SK-N-SH (cell line): ENCODE measurements at regions not wholly inside any gene's neighbourhood (a gene's known extent, or its start where the extent isn't known, plus 50 kb on each side); places are given as distances from the start of the nearest gene placed in this dataset.

Experiments
- CTCF ChIA-PET: fragments of 300-600, 350-600 bp; formaldehyde crosslinking; extraction: SDS; loops from one replicate; lab custom pipeline; 2021; lab: Yijun Ruan, JAX
- POLR2A ChIA-PET: fragments of 350-600 bp; sonication (Branson Sonifier 250); formaldehyde crosslinking; extraction: SDS; loops from one replicate; lab custom pipeline; 2020; ENCODE audit warnings: antibody characterized with exemption, inconsistent platforms; lab: Yijun Ruan, JAX
- DNase-seq: peaks from one replicate; pipeline ENCODE4 v3.0.0; 2012
- H2AFZ ChIP-seq: fragments of 200-600 bp; sonication (generic); 2 replicates; pipeline ENCODE4 v1.8.1; 2016; ENCODE audit warnings: antibody characterized with exemption, mild to moderate bottlenecking, low read depth
- H3F3A ChIP-seq: fragments of 200-600 bp; sonication (generic); replicated peaks from 2 replicates; pipeline ENCODE3; 2016; ENCODE audit warnings: antibody characterized with exemption, mild to moderate bottlenecking; ENCODE audit not compliant: insufficient read depth
- H3K27ac ChIP-seq, 2 experiments: fragments of 200-500 bp in 1 of 2; fragments of 200-600 bp in 1 of 2; sonication (Bioruptor generic) in 1 of 2; sonication (generic), shearing (Covaris generic) in 1 of 2; 2 replicates each; pipeline versions ENCODE4 v1.5.1 to v1.6.1; 2014 to 2016; ENCODE audit warnings: low read depth in 2 of 2, inconsistent platforms in 1 of 2, low read length in 1 of 2, mild to moderate bottlenecking in 1 of 2, mixed read lengths in 1 of 2
- H3K27me3 ChIP-seq: fragments of 200-600 bp; sonication (generic), shearing (Covaris generic); 2 replicates; pipeline ENCODE4 v1.6.1; 2016; ENCODE audit warnings: mixed run types; ENCODE audit not compliant: insufficient read depth
- H3K36me3 ChIP-seq, 2 experiments: fragments of 200-500 bp in 1 of 2; fragments of 200-600 bp in 1 of 2; sonication (Bioruptor generic) in 1 of 2; sonication (generic) in 1 of 2; replicated peaks in 1 of 2; 2 replicates each; pipeline versions ENCODE3 to v1.5.1; 2014 to 2016; ENCODE audit warnings: low read length in 1 of 2, mild to moderate bottlenecking in 1 of 2; ENCODE audit not compliant: insufficient read depth in 2 of 2, control insufficient read depth in 1 of 2
- H3K4me1 ChIP-seq, 2 experiments: fragments of 200-500 bp in 1 of 2; fragments of 200-600 bp in 1 of 2; sonication (Bioruptor generic) in 1 of 2; sonication (generic), shearing (Covaris generic) in 1 of 2; 2 replicates each; pipeline versions ENCODE4 v1.5.1 to v1.6.1; 2014 to 2016; ENCODE audit warnings: low read depth in 1 of 2, low read length in 1 of 2, mixed run types in 1 of 2; ENCODE audit not compliant: insufficient read depth in 2 of 2, control insufficient read depth in 1 of 2
- H3K4me2 ChIP-seq: fragments of 200-600 bp; sonication (generic), shearing (Covaris generic); 2 replicates; pipeline ENCODE4 v1.6.1; 2017; ENCODE audit warnings: mixed run types
- H3K4me3 ChIP-seq, 2 experiments: fragments of 200-500 bp in 1 of 2; fragments of 200-600 bp in 1 of 2; sonication (Bioruptor generic) in 1 of 2; sonication (generic), shearing (Covaris generic) in 1 of 2; 2 replicates each; pipeline versions ENCODE4 v1.5.1 to v1.8.1; 2014 to 2016; ENCODE audit warnings: low read depth in 2 of 2, inconsistent platforms in 1 of 2, low read length in 1 of 2, mild to moderate bottlenecking in 1 of 2, mixed read lengths in 1 of 2, moderate library complexity in 1 of 2
- H3K79me2 ChIP-seq: fragments of 200-600 bp; sonication (generic); 2 replicates; pipeline ENCODE4 v1.8.1; 2017; ENCODE audit warnings: mild to moderate bottlenecking; ENCODE audit not compliant: insufficient read depth
- H3K9ac ChIP-seq: fragments of 200-600 bp; sonication (generic); 2 replicates; pipeline ENCODE4 v1.6.1; 2017; ENCODE audit warnings: mixed run types
- H3K9me2 ChIP-seq: fragments of 200-600 bp; sonication (generic); 2 replicates; pipeline ENCODE4 v1.6.1; 2017; ENCODE audit warnings: mixed run types
- H3K9me3 ChIP-seq: fragments of 200-600 bp; sonication (generic); 2 replicates; pipeline ENCODE4 v1.6.1; 2017; ENCODE audit warnings: mixed run types, mild to moderate bottlenecking, moderate library complexity
- H4K20me1 ChIP-seq: fragments of 200-600 bp; sonication (generic); 2 replicates; pipeline ENCODE4 v1.6.1; 2017; ENCODE audit warnings: mild to moderate bottlenecking, mixed run types; ENCODE audit not compliant: insufficient read depth
- CTCF ChIP-seq: fragments of 200-600 bp; sonication (generic); IDR thresholded peaks from 2 replicates; pipeline ENCODE4 v1.6.1; 2017; ENCODE audit warnings: antibody characterized with exemption, mild to moderate bottlenecking, moderate library complexity
- EP300 ChIP-seq, 2 experiments: IDR thresholded peaks; 2 replicates each; pipeline versions ENCODE4 v1.4.0 to v1.6.1; 2012; ENCODE audit warnings: borderline replicate concordance in 1 of 2, low read depth in 1 of 2, low read length in 1 of 2
- GABPA ChIP-seq: IDR thresholded peaks from 2 replicates; pipeline ENCODE4 v1.4.0; 2012; ENCODE audit warnings: low read depth, mild to moderate bottlenecking
- MXI1 ChIP-seq: IDR thresholded peaks from 2 replicates; pipeline ENCODE4 v1.6.1; 2012; ENCODE audit warnings: mild to moderate bottlenecking, low read depth, low read length, improper control_type of control experiment
- NFIC ChIP-seq: IDR thresholded peaks from 2 replicates; pipeline ENCODE4 v1.4.0; 2012; ENCODE audit warnings: borderline replicate concordance
- POLR2AphosphoS5 ChIP-seq: IDR thresholded peaks from 2 replicates; pipeline ENCODE4 v1.6.1; 2012; ENCODE audit warnings: low read depth, low read length
- RAD21 ChIP-seq: IDR thresholded peaks from 2 replicates; pipeline ENCODE4 v1.6.1; 2012; ENCODE audit warnings: mild to moderate bottlenecking, low read length
- RFX5 ChIP-seq: IDR thresholded peaks from 2 replicates; pipeline ENCODE4 v1.6.1; 2012; ENCODE audit warnings: mild to moderate bottlenecking, improper control_type of control experiment, low read length
- SMC3 ChIP-seq: IDR thresholded peaks from 2 replicates; pipeline ENCODE4 v1.6.1; 2012; ENCODE audit warnings: low read depth, low read length, improper control_type of control experiment
- USF2 ChIP-seq: fragments of 150-350 bp; IDR thresholded peaks from 2 replicates; pipeline ENCODE4 v1.6.1; 2017; ENCODE audit warnings: antibody characterized with exemption, low read length, low read depth, borderline replicate concordance
- YY1 ChIP-seq: IDR thresholded peaks from 2 replicates; pipeline ENCODE4 v1.4.0; 2012; ENCODE audit warnings: low read depth, mild to moderate bottlenecking
- WGBS: methylation state at CpG from one replicate; pipeline ENCODE4 v1.1.6; 2017; ENCODE audit warnings: low lambda C conversion rate; 5-methylcytosine and 5-hydroxymethylcytosine counted together
- TF ChIP-seq, protein P1 (sequence below): IDR thresholded peaks from 2 replicates; pipeline ENCODE4 v1.4.0; 2012; ENCODE audit warnings: low read depth, borderline replicate concordance
- TF ChIP-seq, protein P2 (sequence below): IDR thresholded peaks from 2 replicates; pipeline ENCODE4; 2012
- TF ChIP-seq, protein P3 (sequence below): IDR thresholded peaks from 2 replicates; pipeline ENCODE4 v1.4.0; 2012; ENCODE audit warnings: low read depth

DNA sequence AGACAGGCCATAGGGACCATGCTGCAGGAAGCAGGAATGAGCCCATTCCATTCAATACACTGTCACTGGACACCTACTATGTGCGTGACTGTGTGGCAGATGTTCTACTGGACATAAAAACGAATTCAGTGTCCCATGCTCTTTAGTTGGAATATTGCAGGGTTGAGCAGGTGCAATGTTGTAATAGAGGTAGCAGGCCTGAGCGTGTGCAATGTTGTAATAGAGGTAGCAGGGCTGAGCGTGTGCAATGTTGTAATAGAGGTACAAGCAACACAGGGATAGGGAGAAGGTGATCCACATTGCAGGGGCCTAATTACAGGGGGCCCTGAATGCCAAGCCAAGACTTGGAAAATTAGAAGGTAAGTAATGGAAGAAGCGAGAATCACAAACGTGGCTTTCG lies 261.4 kb upstream of the HES1 start:
- Histone ChIP-seq H3K27me3 (no peaks in the 10 kb centered on the region; the same call in 1 of the 2 replicates), H3K79me2 (no peaks in the 10 kb centered on the region), H3K27ac (no peak overlapping the region), H3K9ac (no peak overlapping the region), H3K36me3 (no peaks in the 10 kb centered on the region), H3K9me2 (no peaks in the 10 kb centered on the region), H4K20me1 (no peaks in the 10 kb centered on the region), H3K4me1 (peaks cover 0 to 10% of the 10 kb centered on the region in 2 experiments; a peak in 1 of 4 replicates), H3F3A (no peaks in the 10 kb centered on the region), H2AFZ (no peak overlapping the region), H3K4me3 (no peak overlapping the region), H3K4me2 (no peak overlapping the region), H3K9me3 (no peaks in the 10 kb centered on the region)
- CTCF ChIA-PET = no interaction called here
- POLR2A ChIA-PET = no interaction called here
- WGBS = 59% methylated on average over 7 of the region's 7 CpGs
- TF ChIP-seq, protein P1, sequence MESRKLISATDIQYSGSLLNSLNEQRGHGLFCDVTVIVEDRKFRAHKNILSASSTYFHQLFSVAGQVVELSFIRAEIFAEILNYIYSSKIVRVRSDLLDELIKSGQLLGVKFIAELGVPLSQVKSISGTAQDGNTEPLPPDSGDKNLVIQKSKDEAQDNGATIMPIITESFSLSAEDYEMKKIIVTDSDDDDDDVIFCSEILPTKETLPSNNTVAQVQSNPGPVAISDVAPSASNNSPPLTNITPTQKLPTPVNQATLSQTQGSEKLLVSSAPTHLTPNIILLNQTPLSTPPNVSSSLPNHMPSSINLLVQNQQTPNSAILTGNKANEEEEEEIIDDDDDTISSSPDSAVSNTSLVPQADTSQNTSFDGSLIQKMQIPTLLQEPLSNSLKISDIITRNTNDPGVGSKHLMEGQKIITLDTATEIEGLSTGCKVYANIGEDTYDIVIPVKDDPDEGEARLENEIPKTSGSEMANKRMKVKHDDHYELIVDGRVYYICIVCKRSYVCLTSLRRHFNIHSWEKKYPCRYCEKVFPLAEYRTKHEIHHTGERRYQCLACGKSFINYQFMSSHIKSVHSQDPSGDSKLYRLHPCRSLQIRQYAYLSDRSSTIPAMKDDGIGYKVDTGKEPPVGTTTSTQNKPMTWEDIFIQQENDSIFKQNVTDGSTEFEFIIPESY = no peak
- TF ChIP-seq USF2 = no peak
- no peak for TF ChIP-seq SMC3
- no peak for TF ChIP-seq GABPA
- TF ChIP-seq, protein P2, sequence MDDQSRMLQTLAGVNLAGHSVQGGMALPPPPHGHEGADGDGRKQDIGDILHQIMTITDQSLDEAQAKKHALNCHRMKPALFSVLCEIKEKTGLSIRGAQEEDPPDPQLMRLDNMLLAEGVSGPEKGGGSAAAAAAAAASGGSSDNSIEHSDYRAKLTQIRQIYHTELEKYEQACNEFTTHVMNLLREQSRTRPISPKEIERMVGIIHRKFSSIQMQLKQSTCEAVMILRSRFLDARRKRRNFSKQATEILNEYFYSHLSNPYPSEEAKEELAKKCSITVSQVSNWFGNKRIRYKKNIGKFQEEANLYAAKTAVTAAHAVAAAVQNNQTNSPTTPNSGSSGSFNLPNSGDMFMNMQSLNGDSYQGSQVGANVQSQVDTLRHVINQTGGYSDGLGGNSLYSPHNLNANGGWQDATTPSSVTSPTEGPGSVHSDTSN = no peak
- TF ChIP-seq RAD21 = no peak
- TF ChIP-seq, protein P3, sequence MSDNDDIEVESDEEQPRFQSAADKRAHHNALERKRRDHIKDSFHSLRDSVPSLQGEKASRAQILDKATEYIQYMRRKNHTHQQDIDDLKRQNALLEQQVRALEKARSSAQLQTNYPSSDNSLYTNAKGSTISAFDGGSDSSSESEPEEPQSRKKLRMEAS = no peak
- TF ChIP-seq EP300 (IDR thresholded peaks at IDR 0.05; ENCODE audit: borderline replicate concordance in 1 of 2, low read depth in 1 of 2, low read length in 1 of 2) = no peak
- TF ChIP-seq CTCF = no peak
- DNase-seq = no peak

DNA sequence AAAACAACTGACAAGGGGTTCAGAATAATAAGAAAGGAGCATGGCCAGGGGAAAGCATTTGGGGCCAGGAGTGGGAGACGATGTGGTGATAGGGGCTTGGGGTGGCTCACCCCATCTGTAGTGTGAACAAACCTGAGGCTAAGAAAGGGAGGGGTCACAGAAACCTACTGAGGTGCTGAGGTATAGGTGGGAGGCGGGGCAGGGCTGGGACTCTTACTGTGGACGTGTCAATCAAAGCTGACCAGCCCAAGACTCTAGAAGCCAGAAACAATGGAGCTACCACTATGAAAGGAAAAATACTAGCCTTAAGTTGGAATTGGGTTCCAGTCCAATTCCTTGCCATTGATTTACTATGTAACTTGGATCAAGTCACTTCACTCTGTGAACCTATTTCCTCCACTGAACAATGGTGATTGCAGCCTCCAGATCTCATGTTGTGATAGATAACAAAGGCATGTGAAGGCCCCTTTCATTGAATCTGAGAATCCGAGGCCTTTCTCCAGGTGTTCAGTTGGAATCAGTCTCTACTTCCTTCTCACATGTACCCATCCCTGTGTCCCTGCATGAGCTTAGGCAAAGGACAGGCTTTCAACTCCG lies 260.9 kb upstream of the HES1 start:
- Histone ChIP-seq H4K20me1 (no peaks in the 10 kb centered on the region), H3K9me2 (no peaks in the 10 kb centered on the region), H3K4me3 (no peak overlapping the region), H3K9ac (no peak overlapping the region), H3K9me3 (no peaks in the 10 kb centered on the region), H3K27ac (no peak overlapping the region), H2AFZ (no peak overlapping the region), H3K79me2 (no peaks in the 10 kb centered on the region), H3K4me2 (no peak overlapping the region), H3K36me3 (no peaks in the 10 kb centered on the region), H3F3A (no peaks in the 10 kb centered on the region), H3K27me3 (no peaks in the 10 kb centered on the region; the same call in 1 of the 2 replicates), H3K4me1 (peaks cover 0 to 10% of the 10 kb centered on the region in 2 experiments; a peak in 1 of 4 replicates)
- 72% methylated on average over 5 of the region's 5 CpGs for WGBS
- ChIA-PET POLR2A (no interaction called here), CTCF (no interaction called here)
- no peak for DNase-seq
- TF ChIP-seq YY1 = no peak
- no peak for TF ChIP-seq POLR2AphosphoS5
- no peak for TF ChIP-seq MXI1
- TF ChIP-seq NFIC = no peak
- TF ChIP-seq, protein P2 = no peak
- TF ChIP-seq, protein P1 = no peak
- TF ChIP-seq RAD21 = no peak
- TF ChIP-seq RFX5 = no peak
